ENCODE measurements at regions not wholly inside any gene's neighbourhood (a gene's known extent, or its start where the extent isn't known, plus 50 kb on each side); places are given as distances from the start of the nearest gene placed in this dataset.

DNA sequence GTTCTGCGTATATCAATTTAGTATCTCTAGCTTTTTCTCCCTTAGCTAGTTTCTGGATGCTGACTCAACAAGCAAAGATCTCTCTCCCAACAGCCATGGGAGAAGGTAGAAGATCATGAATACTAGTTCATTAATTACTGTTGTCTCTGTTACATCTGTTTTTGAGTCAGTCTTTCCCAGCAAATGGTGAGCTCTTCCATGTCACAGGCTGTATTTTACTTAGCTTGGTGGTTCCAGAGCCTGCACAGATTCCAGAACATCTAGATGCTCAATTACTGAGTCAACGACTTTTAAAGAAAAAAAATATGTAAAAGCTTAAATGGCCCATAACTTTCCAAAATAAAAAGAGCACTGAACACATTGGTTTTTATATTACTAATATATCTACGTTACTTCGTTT is 307.2 kb downstream of the NSG2 start:
- Histone ChIP-seq H3K36me3 (no peaks in the 10 kb centered on the region), H3K4me3 (no peak overlapping the region), H3K4me1 (peaks cover 0 to 10% of the 10 kb centered on the region in 2 donors), H3K27me3 (no peaks in the 10 kb centered on the region), H3K9me3 (no peaks in the 10 kb centered on the region), H3K27ac (no peak overlapping the region)
- TF ChIP-seq, protein P1, sequence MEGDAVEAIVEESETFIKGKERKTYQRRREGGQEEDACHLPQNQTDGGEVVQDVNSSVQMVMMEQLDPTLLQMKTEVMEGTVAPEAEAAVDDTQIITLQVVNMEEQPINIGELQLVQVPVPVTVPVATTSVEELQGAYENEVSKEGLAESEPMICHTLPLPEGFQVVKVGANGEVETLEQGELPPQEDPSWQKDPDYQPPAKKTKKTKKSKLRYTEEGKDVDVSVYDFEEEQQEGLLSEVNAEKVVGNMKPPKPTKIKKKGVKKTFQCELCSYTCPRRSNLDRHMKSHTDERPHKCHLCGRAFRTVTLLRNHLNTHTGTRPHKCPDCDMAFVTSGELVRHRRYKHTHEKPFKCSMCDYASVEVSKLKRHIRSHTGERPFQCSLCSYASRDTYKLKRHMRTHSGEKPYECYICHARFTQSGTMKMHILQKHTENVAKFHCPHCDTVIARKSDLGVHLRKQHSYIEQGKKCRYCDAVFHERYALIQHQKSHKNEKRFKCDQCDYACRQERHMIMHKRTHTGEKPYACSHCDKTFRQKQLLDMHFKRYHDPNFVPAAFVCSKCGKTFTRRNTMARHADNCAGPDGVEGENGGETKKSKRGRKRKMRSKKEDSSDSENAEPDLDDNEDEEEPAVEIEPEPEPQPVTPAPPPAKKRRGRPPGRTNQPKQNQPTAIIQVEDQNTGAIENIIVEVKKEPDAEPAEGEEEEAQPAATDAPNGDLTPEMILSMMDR (IDR thresholded peaks at IDR 0.05): no peak
- DNase-seq (ENCODE audit: low spot score): no peak

- Histone ChIP-seq H3K27me3 (no peaks in the 10 kb centered on the region), H3K36me3 (no peaks in the 10 kb centered on the region), H3K9me3 (no peaks in the 10 kb centered on the region), H3K4me1 (peaks cover 0 to 5% of the 10 kb centered on the region in 2 donors), H3K27ac (peak overlapping the region in 1 of 2 donors; percentile 44), H3K4me3 (no peak overlapping the region)
- TF ChIP-seq, protein P1 (IDR thresholded peaks at IDR 0.05): no peak
- DNase-seq (ENCODE audit: low spot score): no peak
These were observed 309.1 kb downstream of the NSG2 start for GRCh38 chr5:174354571-174354970.

DNA sequence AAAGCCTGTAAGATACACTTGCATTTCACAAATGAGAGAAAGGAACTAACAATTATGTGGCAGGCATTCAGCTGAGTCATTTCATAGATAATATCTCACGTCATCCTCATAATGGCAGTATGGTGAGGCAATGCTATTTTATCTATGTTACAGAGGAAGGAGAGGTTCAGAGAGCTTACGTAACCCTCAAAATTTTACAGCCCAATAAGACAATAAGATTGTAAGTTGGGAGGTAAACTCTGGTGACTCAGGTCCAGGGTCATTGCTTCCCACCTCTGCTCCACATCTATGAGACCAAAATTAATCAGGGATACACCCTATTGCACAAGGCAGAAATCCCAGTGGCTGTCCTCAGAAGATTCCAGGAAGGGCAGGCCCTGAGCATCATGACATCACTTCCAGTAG is 309.7 kb downstream of the NSG2 start:
- Histone ChIP-seq H3K27me3 (no peaks in the 10 kb centered on the region), H3K36me3 (no peaks in the 10 kb centered on the region), H3K27ac (peak overlapping the region in 1 of 2 donors; percentile 44), H3K4me1 (peaks cover 0 to 5% of the 10 kb centered on the region in 2 donors), H3K4me3 (no peak overlapping the region), H3K9me3 (no peaks in the 10 kb centered on the region)
- DNase-seq (ENCODE audit: low spot score): peak; percentile 76
- TF ChIP-seq, protein P1 (IDR thresholded peaks at IDR 0.05): no peak

DNA sequence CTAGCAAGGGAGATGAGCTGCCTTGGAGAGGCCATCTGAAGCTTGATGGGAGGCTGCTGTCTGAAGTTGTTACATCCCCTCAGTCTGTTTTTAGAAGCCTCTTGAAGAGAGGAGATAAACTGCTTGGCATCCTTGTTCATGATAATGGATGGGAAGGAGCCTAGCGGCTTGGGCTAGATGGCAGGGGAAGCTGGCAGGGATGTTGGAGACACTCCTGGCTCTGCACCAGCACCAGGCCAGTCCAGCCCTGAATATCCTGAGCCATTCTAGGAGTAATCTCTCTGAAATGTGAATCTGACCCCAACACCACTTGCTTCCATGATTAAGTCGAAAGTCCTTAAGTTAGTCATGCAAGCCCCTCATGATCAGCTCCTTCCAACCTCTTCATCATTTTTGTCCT is 310.5 kb downstream of the NSG2 start:
- Histone ChIP-seq H3K4me1 (peaks cover 0 to 5% of the 10 kb centered on the region in 2 donors), H3K27ac (peak overlapping the region in 1 of 2 donors; percentile 44), H3K4me3 (no peak overlapping the region), H3K27me3 (no peaks in the 10 kb centered on the region), H3K9me3 (no peaks in the 10 kb centered on the region), H3K36me3 (no peaks in the 10 kb centered on the region)
- DNase-seq (ENCODE audit: low spot score): no peak
- TF ChIP-seq, protein P1 (IDR thresholded peaks at IDR 0.05): no peak

DNA sequence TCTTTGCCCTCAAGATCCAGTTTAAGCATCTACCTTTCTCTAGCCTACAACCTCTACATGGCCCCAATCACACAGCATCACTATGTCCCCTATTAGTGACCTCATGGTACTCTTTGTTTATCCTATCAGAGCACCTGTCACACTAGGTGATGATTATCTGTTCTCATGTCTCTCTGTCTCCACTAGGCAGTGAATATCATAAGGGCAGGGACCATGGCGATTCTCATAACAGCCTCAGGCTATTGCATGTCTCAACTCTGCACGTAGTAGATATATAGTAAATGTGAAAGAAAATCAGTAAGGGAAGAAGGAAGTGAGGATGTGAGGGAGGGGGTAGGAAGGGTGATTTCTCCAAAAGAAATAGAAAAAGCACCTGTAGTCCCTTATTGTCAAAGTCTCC is 311.0 kb downstream of the NSG2 start:
- H3K9me3 ChIP-seq: no peaks in the 10 kb centered on the region
- TF ChIP-seq, protein P1 (IDR thresholded peaks at IDR 0.05): no peak

GRCh38 chr5:174358276-174358675 is 312.8 kb downstream of the NSG2 start:
- DNase-seq (ENCODE audit: low spot score): no peak
- no peak overlapping the region for H3K27ac ChIP-seq
- TF ChIP-seq, protein P1 (IDR thresholded peaks at IDR 0.05): no peak
- peaks cover 0 to 5% of the 10 kb centered on the region in 2 donors for H3K4me1 ChIP-seq
- no peaks in the 10 kb centered on the region for H3K27me3 ChIP-seq
- H3K36me3 ChIP-seq: no peaks in the 10 kb centered on the region
- peaks cover 0 to 11% of the 10 kb centered on the region in 2 donors for H3K9me3 ChIP-seq
- no peak overlapping the region for H3K4me3 ChIP-seq

More for the DNA sequence above, 311.0 kb downstream of the NSG2 start:
- H3K27ac ChIP-seq: no peak overlapping the region
- no peaks in the 10 kb centered on the region for H3K36me3 ChIP-seq
- peaks cover 0 to 5% of the 10 kb centered on the region in 2 donors for H3K4me1 ChIP-seq
- H3K27me3 ChIP-seq: no peaks in the 10 kb centered on the region
- no peak overlapping the region for H3K4me3 ChIP-seq
- no peak for DNase-seq (ENCODE audit: low spot score)
